HG03439 (cell line): ENCODE measurements at regions not wholly inside any gene's neighbourhood (a gene's known extent, or its start where the extent isn't known, plus 50 kb on each side); places are given as distances from the start of the nearest gene placed in this dataset.
"Not testable (repeated sequence)": the region's sequence is repeated elsewhere in the genome, so short reads cannot be mapped to it uniquely, and the experiment has no call there.

Experiments
- ATAC-seq: cut with Tn5 transposase; IDR thresholded peaks from one replicate; pipeline ENCODE4 v1.9.1; 2021; ENCODE audit warnings: mild to moderate bottlenecking, moderate library complexity; ENCODE audit not compliant: unreplicated experiment

DNA sequence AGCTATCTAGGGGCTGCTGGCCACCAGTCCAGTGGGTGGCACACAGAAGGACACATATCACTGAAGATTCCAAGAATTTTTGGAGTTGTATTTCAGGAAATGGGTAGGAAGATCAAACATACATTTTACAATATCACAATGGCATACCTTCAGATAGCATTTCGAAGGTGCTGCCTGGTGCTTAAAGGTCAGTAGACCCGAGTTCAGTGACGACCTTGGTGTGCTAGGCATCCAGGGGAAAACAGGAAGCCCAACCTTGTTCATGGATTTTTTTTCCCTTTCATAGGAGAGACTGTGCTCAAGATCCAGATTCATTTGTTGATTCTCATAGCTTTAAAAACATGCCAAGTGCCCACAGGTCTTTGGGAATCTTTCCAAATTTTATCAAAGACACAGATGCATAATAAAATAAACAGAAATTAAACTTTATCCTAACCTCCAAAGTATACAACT lies 51.0 kb upstream of the RCBTB2 start:
- ATAC-seq = no peak

DNA sequence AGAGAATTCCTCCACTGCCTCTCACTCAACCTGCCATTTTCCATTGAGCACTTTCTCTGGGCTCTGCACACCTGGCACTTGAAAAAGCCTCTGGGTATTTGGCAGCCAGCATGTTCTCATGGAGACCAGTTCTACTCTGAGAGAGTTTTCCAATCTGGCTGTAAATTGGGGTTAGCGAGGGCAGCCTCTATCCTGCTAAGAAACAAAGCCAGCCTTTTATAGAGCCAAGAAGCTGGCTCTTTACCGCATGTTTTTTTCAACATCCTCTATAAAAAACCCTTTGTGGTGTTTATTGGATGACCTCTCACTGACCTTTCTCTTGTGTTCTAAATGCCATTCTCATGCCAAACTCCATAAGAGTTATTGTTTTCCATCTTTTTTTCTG lies 52.6 kb upstream of the RCBTB2 start:
- no peak for ATAC-seq

DNA sequence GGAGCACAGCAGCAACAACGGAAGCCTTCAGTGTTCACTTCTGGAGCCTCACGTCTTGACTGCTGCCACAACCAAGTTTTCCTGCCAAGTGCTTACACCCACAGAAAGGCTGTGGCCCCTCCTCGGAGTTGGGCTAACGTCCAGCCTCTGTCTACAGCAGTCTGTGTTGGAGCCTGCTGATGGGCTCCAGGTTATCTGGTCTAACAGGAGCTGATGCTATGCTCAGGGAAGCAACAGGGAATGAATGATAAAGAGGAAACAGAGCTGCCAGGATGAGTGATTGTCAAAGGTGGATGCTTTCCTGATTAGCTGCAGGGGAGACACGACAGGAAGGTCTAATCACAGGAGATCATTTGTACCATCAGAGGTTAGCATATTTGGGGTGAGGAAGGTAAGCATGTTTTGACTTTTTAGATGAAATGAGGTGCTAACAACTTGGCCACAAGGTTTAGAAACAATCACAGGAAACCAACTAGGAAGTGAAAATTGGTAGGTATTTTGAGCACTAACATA lies 53.8 kb upstream of the RCBTB2 start:
- no peak for ATAC-seq

DNA sequence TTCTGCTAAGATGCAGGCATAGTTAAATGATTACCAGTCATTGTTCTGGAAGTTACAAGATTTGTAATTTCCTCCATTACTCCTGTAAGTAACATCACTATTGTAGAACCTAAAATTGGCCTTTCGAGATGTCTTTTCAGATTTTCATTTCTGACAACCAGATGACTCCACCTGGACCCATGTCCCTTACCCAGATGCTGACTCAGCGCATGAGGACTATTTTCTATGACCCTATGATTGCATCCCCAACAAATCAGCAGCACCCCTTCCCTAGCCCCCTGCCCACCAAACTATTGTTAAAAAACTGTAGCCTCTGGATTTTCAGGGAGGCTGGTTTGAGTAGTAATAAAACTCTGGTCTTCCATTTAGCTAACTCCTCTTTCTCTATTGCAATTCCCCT lies 55.2 kb upstream of the RCBTB2 start:
- ATAC-seq = no peak

DNA sequence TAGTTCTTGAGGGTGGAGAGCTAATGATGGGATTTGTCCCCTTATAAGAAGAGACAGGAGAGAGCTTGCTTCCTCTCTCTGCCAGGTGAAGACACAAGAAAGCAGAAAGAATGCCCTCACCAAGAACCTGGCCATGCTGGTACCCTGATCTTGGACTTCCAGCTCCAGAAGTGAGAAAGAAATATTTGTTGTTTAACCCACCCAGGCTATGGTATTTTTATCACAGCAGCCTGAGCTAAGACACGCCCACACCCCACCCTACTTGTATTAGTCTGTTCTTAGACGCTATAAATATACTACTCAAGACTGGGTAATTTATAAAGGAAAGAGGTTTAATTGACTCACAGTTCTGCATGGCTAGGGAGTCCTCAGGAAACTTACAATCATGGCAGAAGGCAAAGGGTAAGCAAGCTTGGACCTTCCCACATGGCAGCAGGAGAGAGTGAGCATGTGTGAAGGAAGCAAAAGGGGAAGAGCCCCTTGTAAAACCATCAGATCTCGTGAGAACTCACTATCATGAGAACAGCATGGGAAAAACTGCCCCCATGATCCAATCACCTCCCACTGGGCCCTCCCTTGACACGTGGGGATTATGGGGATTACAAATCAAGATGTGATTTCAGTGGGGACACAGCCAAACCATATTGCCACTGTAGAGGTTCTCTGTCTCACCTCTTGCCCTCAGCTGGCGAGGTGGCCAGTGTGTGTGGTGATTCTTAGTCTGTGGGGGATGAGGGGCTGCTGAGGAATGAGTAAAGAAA lies 57.4 kb upstream of the RCBTB2 start:
- no peak for ATAC-seq

DNA sequence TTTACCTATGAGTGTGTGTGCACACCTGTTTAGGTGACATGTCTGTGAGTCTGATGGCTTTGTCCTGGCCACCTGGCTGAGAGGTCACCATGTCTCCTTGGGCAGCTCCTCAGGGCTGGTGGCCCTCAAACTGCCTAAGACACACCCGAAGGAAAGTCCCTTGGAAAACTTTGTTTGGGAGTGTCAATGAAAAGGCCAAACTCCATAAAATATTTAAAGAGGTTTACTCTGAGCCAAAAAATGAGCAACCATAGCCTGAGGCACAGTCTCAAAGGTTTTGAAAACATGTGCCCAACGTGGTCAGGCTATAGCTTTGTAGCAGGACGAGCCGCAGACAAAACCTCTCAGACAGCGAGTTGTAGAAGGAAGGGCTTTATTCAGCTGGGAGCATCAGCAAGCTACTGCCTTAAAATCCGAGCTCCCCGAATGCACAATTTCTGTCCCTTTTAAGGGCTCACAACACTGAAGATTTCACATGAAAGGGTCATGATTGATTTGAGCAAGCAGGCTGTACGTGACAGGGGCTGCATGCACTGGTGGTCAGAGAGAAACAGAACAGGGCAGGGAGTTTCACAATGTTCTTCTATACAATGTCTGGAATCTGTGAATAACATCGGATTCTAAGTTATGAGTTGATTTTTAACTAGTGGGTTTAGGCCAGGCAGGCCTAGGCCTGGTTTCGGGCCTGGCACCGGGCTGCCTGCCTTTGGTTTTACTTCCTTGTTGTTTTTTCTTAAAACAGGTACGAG lies 58.4 kb upstream of the RCBTB2 start:
- ATAC-seq = not testable (repeated sequence)

DNA sequence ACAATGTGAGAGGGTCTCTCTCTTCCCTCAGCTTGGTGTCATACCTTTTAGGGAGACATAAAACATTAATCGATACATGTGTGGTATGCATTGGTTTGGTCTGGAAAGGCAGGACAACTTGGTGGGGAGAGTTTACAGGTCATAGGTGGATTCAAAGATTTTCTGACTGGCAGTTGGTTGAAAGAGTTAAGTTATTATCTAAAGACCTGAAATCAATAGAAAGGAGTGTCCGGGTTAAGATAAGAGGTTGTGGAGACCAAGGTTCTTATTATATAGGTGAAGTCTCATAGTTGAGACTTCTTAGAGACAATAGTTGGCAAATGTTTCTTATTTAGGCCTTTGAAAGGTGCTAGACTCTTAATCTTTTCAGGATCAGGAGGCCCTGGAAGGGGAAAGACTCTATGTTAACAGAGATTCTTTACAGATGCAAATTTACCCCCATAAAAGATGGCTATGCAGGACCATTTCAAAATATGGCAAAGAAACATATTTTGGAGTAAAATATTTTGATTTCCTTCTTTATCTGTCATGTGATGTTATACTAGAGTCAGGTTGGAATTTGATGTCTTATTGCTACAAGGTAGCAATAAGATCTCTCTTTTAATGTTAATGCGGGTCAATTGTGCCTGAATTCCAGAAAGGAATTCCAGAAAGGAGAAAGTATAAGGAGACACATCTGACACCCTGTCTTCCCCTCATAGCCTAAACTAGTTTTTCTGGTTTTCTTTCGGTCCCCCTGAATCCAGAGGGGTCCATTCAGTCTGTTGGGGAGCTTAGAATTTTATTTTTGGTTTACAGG lies 59.2 kb upstream of the RCBTB2 start:
- no peak for ATAC-seq

DNA sequence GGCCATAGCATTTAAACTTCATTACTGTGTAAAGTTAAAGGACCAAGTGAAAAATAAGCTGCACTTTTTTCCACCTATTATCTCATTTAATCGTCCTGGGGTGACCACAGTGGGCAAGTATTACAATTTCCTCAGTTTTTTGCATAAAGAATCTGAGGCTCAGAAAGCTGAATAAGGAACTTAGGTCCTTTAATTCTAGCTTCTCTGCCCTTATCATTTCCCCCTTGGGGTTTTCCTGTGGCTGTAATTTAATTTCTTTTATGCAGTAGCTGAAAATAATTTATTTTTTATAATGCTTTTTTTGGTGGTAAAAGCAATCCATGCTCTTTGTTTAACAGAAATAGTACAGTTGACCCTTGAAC lies 59.8 kb upstream of the RCBTB2 start:
- ATAC-seq = no peak

DNA sequence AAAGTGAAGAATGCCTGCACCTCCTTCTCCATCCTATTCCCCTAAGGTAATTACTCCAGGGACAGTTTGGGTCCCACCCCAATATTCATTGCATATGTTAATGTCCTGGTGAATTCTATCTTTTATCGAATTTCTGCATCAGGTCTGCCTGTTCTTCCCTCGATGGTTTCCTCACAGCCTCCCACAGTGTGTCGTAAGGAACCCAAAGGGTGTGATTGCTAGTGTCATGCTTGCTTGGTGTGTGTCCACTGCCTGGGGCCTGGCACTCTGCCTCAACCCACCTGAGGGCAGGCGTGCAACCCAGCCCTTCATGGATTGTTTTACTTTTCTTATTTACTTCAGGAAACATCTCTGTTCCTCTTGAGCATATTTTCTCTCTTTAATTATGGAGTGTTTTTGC lies 60.2 kb upstream of the CYSLTR2 start:
- ATAC-seq = no peak

DNA sequence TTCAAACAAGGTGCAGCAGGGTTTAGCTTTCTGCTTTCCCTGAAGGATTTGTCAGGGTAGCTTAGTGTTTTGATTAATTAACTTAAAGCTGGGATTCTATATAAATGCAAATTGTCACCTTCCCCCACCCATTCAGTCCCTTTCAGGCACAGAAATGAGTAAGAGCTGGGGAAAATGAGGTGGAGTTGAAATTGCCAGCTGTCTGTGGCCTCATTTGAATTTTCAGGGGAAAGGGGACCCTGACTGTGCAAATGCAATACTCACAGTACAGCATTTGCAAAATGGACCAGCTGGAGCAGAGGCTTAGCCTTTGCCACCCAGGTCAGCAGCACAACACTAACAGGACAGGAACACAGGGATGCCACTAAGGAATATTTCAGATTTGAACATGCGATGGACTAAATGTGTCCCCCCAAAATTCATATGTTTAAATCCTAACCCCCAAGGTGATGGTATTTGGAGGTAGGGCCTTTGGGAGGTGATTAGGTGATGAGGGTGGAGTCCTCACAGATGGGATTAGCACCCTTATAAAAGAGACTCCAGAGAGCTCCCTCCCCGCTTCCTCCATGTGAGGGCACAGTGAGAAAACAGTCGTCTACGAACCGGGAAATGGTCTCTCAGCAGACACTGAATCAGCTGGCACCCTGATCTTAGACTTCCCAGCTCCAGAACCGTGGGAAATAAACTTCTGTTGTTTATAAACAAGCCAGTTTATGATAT lies 59.5 kb upstream of the CYSLTR2 start:
- ATAC-seq = no peak

DNA sequence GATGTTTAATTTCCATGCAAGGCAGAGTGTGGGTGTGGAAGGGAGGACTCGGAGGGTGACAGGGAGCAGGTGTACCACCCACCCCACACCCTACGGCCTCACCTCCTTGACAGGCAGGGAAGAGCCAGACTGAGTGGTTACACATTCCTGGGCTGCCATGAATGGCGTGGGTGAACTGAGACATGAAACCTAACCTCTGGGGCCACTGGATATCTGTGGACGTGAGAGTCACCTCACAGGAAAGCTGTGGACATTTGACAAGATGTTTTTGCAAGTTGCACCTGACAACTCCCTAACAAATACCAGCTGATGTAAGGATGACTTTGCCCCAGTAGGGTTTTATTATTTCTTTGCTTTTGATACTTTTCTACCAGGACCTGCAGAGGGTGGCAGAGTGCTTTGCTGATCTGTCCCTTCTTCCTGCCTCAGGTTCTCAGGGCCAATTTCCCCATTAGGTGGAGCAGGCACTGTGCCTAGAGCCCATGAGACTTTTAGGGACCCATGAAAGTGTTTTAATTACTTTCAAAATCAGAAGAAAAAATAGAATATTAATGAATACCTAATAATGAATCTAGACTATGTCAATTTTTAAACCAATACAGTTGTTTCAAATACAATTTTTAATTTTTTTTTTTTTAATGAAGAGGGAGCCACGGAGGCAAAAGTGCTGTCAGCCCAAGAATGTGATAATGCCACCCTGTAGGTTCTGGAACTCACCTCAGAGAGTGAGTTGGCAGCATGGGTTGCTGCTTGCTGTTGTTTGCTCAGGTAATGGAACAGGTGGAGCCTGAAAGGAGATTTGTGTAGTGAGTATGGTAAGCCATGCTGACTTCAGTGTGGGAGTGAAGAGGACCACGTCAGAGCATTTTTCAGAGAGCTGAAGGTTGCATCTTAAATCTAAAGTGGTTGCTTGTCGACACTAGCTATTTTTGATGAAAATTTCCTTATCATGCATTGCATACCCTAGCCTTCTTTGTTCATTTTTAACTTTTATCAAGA lies 58.0 kb upstream of the CYSLTR2 start:
- ATAC-seq = peak; percentile 61

DNA sequence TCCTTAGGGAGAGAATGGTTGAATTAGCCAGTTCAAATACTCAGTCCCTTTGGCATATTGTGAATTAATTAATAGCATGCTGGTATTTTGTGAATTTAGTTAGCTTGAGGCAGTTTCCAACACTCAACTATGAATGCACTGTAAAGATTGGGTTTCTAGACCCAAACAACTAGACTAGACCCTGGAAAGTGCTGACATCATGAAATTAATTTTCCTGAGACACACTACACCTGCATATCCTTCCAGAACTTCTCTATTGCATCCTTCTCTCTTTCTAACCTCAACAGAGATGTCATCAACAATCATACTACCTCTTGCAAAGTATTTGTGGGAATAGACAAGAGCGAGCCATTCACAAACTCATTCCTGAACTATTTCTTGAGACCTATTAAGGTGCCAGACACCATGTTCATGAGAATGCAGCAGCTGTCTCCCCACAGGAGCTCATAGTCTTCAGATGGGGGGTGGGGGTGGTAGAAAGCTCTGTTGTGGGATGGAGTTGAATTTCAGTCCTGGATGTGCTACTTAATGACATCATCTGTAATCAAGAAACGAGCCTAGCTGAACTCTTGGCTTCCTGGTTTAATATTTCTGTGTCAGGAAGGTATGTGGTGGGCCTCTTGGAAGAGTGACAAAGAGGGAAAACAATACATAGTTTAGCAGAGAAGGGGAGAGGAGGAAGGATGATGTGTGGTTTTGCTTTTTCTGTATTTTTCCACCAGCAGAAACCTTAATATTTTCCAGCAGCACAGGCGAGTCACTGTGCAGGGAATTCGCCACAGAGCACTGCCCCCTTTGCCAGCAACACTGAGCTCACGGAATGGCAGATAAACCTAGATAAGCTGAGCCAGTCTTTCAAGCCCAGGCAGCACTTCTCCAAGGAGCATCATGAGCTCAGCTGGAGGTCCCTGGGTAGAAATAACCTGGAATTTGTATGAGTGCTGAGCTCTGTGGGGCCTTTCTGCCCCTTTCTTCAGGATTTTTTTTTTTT lies 53.1 kb upstream of the CYSLTR2 start:
- ATAC-seq = no peak

DNA sequence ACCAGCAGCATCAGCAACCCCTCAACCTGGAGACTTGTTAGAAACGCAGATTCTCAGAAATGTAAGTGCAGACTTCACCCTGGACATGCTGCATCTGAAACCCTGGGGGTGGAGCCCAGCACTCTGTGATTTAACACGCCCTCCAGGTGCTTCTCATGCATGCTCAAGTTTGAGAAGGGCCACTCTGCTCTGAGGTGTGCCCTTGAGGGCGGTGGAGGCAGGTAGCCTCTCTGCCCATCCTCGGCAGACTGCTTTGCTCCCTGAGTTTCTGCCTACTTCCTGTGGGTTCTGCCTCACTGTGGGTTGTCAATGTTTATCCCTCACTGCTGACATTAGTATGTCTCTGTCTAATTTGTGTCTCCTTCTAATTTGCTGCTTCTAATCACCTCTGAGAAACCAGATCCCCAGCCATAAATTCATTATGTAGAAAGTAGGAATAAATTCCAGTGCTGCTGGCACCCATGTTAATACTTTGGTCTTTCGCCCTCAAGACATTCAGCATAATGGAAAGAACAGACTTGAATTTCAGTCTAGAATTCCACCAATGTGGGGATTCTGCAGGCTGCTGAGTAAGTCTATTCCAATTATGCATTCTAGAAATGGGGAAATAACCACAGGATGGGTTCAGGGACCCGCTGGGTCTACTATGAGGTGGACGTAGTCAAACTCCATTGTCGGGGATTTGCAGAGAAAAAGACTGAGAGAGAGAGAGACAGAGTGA lies 51.3 kb upstream of the CYSLTR2 start:
- no peak for ATAC-seq

DNA sequence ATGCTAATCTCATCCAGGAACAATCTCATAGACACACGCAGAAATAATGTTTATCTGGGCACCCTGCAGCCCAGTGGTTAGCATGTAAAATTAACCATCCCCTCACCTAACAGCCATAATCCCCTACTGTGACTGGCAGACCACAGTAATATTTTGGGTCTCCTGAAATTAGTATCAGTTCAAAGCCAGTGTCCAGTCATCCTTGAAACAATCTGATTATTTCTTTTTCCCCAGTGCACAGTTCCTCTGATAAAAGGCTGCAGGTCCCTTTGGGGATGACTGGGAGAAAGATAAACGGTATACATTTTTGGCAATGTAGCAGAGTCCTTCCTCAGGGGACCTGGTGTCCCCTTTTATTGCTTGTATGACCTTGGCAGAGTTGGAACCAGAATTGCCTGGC lies 50.4 kb upstream of the CYSLTR2 start:
- no peak for ATAC-seq
